H9 (cell line): ENCODE measurements at regions not wholly inside any gene's neighbourhood (a gene's known extent, or its start where the extent isn't known, plus 50 kb on each side); places are given as distances from the start of the nearest gene placed in this dataset.

Experiments
- DNase-seq: peaks from one replicate; pipeline ENCODE4 v3.0.0-alpha.2; 2017
- H2AFZ ChIP-seq: one replicate; pipeline ENCODE4 v1.6.1; 2013; ENCODE audit warnings: mild to moderate bottlenecking, low read length, control low read depth, moderate library complexity
- H2AK5ac ChIP-seq: 2 replicates; pipeline ENCODE4 v1.6.1; 2013; ENCODE audit warnings: low read length, control low read depth, mixed read lengths; ENCODE audit not compliant: insufficient read length
- H2BK120ac ChIP-seq: one replicate; pipeline ENCODE4 v1.6.1; 2013; ENCODE audit warnings: low read depth, mild to moderate bottlenecking, low read length, control low read depth, inconsistent platforms; ENCODE audit not compliant: poor library complexity, severe bottlenecking
- H2BK12ac ChIP-seq: 2 replicates; pipeline ENCODE4 v1.6.1; 2013; ENCODE audit warnings: low read length, control low read depth, mixed read lengths, low read depth; ENCODE audit not compliant: insufficient read length
- H2BK15ac ChIP-seq: 2 replicates; pipeline ENCODE4 v1.6.1; 2013; ENCODE audit warnings: low read depth, low read length, control low read depth
- H2BK20ac ChIP-seq: one replicate; pipeline ENCODE4 v1.6.1; 2013; ENCODE audit warnings: low read depth, mild to moderate bottlenecking, low read length, control low read depth, inconsistent platforms; ENCODE audit not compliant: poor library complexity, severe bottlenecking
- H2BK5ac ChIP-seq: 2 replicates; pipeline ENCODE4 v1.6.1; 2013; ENCODE audit warnings: low read length, control low read depth, mixed read lengths; ENCODE audit not compliant: insufficient read length
- H3K14ac ChIP-seq: 2 replicates; pipeline ENCODE4 v1.6.1; 2013; ENCODE audit warnings: low read length, control low read depth; ENCODE audit not compliant: insufficient read depth
- H3K18ac ChIP-seq: 2 replicates; pipeline ENCODE4 v1.6.1; 2013; ENCODE audit warnings: low read depth, mild to moderate bottlenecking, mixed read lengths, low read length, control low read depth; ENCODE audit not compliant: insufficient read length
- H3K23ac ChIP-seq: 2 replicates; pipeline ENCODE4 v1.6.1; 2013; ENCODE audit warnings: low read length, control low read depth, mixed read lengths, low read depth; ENCODE audit not compliant: insufficient read length
- H3K23me2 ChIP-seq: 2 replicates; pipeline ENCODE4 v1.6.1; 2013; ENCODE audit warnings: low read depth, mild to moderate bottlenecking, mixed read lengths, low read length, control low read depth; ENCODE audit not compliant: insufficient read length, poor library complexity, severe bottlenecking
- H3K27ac ChIP-seq: 2 replicates; pipeline ENCODE4 v1.5.1; 2013; ENCODE audit warnings: low read length, control low read depth, mixed read lengths, low read depth; ENCODE audit not compliant: insufficient read length
- H3K27me3 ChIP-seq: 2 replicates; pipeline ENCODE4 v1.6.1; 2013; ENCODE audit warnings: low read length, control low read depth, inconsistent platforms; ENCODE audit not compliant: insufficient read depth
- H3K4ac ChIP-seq: 2 replicates; pipeline ENCODE4 v1.6.1; 2013; ENCODE audit warnings: low read depth, mild to moderate bottlenecking, control low read depth, inconsistent platforms, low read length, moderate library complexity
- H3K4me1 ChIP-seq: 2 replicates; pipeline ENCODE4 v1.6.1; 2013; ENCODE audit warnings: low read length, control low read depth, inconsistent platforms; ENCODE audit not compliant: insufficient read depth
- H3K4me2 ChIP-seq: 2 replicates; pipeline ENCODE4 v1.6.1; 2013; ENCODE audit warnings: low read length, control low read depth, mixed read lengths; ENCODE audit not compliant: insufficient read length, insufficient read depth
- H3K56ac ChIP-seq: 2 replicates; pipeline ENCODE4 v1.6.1; 2013; ENCODE audit warnings: low read depth, mild to moderate bottlenecking, mixed read lengths, low read length, control low read depth; ENCODE audit not compliant: insufficient read length
- H3K79me1 ChIP-seq: 2 replicates; pipeline ENCODE4 v1.6.1; 2013; ENCODE audit warnings: low read depth, mild to moderate bottlenecking, moderate library complexity, low read length, control low read depth, inconsistent platforms; ENCODE audit not compliant: insufficient read depth, poor library complexity, severe bottlenecking
- H3K79me2 ChIP-seq: 2 replicates; pipeline ENCODE4 v1.6.1; 2013; ENCODE audit warnings: low read length, control low read depth, inconsistent platforms; ENCODE audit not compliant: insufficient read depth
- H3K9ac ChIP-seq: 2 replicates; pipeline ENCODE4 v1.6.1; 2013; ENCODE audit warnings: low read length, control low read depth, mixed read lengths; ENCODE audit not compliant: insufficient read length; ENCODE audit errors: extremely low read depth
- H3K9me3 ChIP-seq: one replicate; pipeline ENCODE4 v1.6.1; 2013; ENCODE audit warnings: low read depth, low read length, inconsistent platforms; ENCODE audit not compliant: control insufficient read depth
- H3T11ph ChIP-seq: one replicate; pipeline ENCODE4 v1.6.1; 2013; ENCODE audit warnings: mild to moderate bottlenecking, low read length, control low read depth, inconsistent platforms
- H4K20me1 ChIP-seq: one replicate; pipeline ENCODE4 v1.6.1; 2013; ENCODE audit not compliant: control insufficient read depth, insufficient read length, insufficient read depth
- H4K5ac ChIP-seq: 2 replicates; pipeline ENCODE4 v1.6.1; 2013; ENCODE audit warnings: low read depth, mild to moderate bottlenecking, mixed read lengths, low read length, control low read depth; ENCODE audit not compliant: insufficient read length
- H4K8ac ChIP-seq: replicated peaks from 2 replicates; pipeline ENCODE4 v1.6.1; 2013; ENCODE audit warnings: low read length, control low read depth, mixed read lengths, low read depth; ENCODE audit not compliant: insufficient read length
- H4K91ac ChIP-seq: 2 replicates; pipeline ENCODE4 v1.6.1; 2013; ENCODE audit warnings: low read depth, mild to moderate bottlenecking, moderate library complexity, mixed read lengths, low read length, control low read depth; ENCODE audit not compliant: insufficient read length
- H3K27ac Mint-ChIP-seq, 3 experiments: 2 replicates in 2 of 3; 3 replicates in 1 of 3; pipeline ENCODE4 v1.8.0; 2020 to 2021; ENCODE audit warnings: mixed read lengths in 3 of 3, mild to moderate bottlenecking in 1 of 3, moderate library complexity in 1 of 3
- H3K27me3 Mint-ChIP-seq: 2 replicates; pipeline ENCODE4 v1.8.0; 2021; ENCODE audit warnings: low read depth, mild to moderate bottlenecking, moderate library complexity, mixed read lengths
- H3K36me3 Mint-ChIP-seq, 3 experiments: 2 replicates in 2 of 3; 3 replicates in 1 of 3; pipeline ENCODE4 v1.8.0; 2020 to 2021; ENCODE audit warnings: low read depth in 3 of 3, mixed read lengths in 3 of 3; ENCODE audit not compliant: insufficient read depth in 1 of 3
- H3K4me1 Mint-ChIP-seq, 2 experiments: 2 replicates each; pipeline ENCODE4 v1.8.0; 2020; ENCODE audit warnings: mixed read lengths in 2 of 2
- H3K4me3 Mint-ChIP-seq, 2 experiments: 2 replicates in 1 of 2; 3 replicates in 1 of 2; pipeline ENCODE4 v1.8.0; 2020 to 2021; ENCODE audit warnings: mild to moderate bottlenecking in 2 of 2, mixed read lengths in 2 of 2, moderate library complexity in 1 of 2
- H3K9me3 Mint-ChIP-seq, 2 experiments: 2 replicates in 1 of 2; 3 replicates in 1 of 2; pipeline ENCODE4 v1.8.0; 2020; ENCODE audit warnings: mild to moderate bottlenecking in 2 of 2, mixed read lengths in 2 of 2, moderate library complexity in 1 of 2
- WGBS: extraction: QIAGEN DNeasy Blood & Tissue Kit; methylation state at CpG from one replicate; pipeline ENCODE4 v1.1.7; 2013; ENCODE audit warnings: missing lambda C conversion rate, low lambda C conversion rate, mixed read lengths; ENCODE audit not compliant: insufficient read length; ENCODE audit errors: extremely low coverage; 5-methylcytosine and 5-hydroxymethylcytosine counted together
- TF ChIP-seq, protein P1 (sequence below): fragments of 200-600 bp; sonication (generic); conservative IDR thresholded peaks from 3 replicates; pipeline ENCODE4 v1.8.0; 2021; ENCODE audit warnings: antibody characterized with exemption, mild to moderate bottlenecking

DNA sequence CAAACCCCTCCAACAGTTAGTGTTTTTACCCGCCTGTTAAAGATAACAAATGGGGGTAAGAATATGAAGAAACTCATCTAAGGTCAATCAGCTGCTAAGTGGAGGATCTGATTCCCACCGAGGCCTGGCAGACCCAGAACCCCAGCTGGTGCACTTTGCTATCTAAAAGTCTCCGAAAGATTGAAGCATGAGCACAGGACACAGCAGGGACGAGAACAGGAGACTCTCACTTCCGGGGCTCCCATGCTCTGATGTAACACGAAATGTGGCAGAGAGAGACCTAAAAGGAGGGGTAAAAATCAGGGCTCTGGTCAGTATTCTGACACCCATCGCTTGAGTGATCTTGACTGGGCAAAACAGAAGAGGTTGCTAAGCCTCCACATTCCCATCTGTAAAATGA is 119.7 kb downstream of the PDCL3 start:
- Histone ChIP-seq H3K27ac (no peak overlapping the region), H2AK5ac (no peak overlapping the region), H2AFZ (no peak overlapping the region), H3K4me2 (no peak overlapping the region), H3K23ac (no peak overlapping the region), H4K8ac (no peak overlapping the region), H4K20me1 (no peaks in the 10 kb centered on the region), H2BK120ac (no peak overlapping the region), H3K9me3 (no peaks in the 10 kb centered on the region), H3K79me2 (no peaks in the 10 kb centered on the region), H3K9ac (no peak overlapping the region), H3K23me2 (no peaks in the 10 kb centered on the region), H2BK20ac (no peak overlapping the region), H3K27me3 (no peaks in the 10 kb centered on the region), H3T11ph (no peak overlapping the region), H3K14ac (no peak overlapping the region), H3K4me1 (no peaks in the 10 kb centered on the region), H3K4ac (no peak overlapping the region), H4K5ac (no peak overlapping the region), H3K79me1 (no peaks in the 10 kb centered on the region), H2BK12ac (no peak overlapping the region), H4K91ac (no peak overlapping the region), H3K18ac (no peak overlapping the region), H2BK15ac (no peak overlapping the region), H2BK5ac (no peak overlapping the region), H3K56ac (no peak overlapping the region)
- Mint-ChIP-seq H3K27me3 (no peaks in the 10 kb centered on the region), H3K27ac (no peak overlapping the region), H3K36me3 (peaks cover 11 to 27% (median 11%) of the 10 kb centered on the region in 3 experiments), H3K4me3 (no peak overlapping the region), H3K9me3 (peaks cover 27% of the 10 kb centered on the region in 2 experiments), H3K4me1 (no peaks in the 10 kb centered on the region)
- TF ChIP-seq, protein P1, sequence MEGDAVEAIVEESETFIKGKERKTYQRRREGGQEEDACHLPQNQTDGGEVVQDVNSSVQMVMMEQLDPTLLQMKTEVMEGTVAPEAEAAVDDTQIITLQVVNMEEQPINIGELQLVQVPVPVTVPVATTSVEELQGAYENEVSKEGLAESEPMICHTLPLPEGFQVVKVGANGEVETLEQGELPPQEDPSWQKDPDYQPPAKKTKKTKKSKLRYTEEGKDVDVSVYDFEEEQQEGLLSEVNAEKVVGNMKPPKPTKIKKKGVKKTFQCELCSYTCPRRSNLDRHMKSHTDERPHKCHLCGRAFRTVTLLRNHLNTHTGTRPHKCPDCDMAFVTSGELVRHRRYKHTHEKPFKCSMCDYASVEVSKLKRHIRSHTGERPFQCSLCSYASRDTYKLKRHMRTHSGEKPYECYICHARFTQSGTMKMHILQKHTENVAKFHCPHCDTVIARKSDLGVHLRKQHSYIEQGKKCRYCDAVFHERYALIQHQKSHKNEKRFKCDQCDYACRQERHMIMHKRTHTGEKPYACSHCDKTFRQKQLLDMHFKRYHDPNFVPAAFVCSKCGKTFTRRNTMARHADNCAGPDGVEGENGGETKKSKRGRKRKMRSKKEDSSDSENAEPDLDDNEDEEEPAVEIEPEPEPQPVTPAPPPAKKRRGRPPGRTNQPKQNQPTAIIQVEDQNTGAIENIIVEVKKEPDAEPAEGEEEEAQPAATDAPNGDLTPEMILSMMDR, result no peak
- DNase-seq, result no peak
- WGBS, result no CpG with 5 or more reads among the region's 7 CpGs
